ENCODE measurements at regions not wholly inside any gene's neighbourhood (a gene's known extent, or its start where the extent isn't known, plus 50 kb on each side); places are given as distances from the start of the nearest gene placed in this dataset.

DNA sequence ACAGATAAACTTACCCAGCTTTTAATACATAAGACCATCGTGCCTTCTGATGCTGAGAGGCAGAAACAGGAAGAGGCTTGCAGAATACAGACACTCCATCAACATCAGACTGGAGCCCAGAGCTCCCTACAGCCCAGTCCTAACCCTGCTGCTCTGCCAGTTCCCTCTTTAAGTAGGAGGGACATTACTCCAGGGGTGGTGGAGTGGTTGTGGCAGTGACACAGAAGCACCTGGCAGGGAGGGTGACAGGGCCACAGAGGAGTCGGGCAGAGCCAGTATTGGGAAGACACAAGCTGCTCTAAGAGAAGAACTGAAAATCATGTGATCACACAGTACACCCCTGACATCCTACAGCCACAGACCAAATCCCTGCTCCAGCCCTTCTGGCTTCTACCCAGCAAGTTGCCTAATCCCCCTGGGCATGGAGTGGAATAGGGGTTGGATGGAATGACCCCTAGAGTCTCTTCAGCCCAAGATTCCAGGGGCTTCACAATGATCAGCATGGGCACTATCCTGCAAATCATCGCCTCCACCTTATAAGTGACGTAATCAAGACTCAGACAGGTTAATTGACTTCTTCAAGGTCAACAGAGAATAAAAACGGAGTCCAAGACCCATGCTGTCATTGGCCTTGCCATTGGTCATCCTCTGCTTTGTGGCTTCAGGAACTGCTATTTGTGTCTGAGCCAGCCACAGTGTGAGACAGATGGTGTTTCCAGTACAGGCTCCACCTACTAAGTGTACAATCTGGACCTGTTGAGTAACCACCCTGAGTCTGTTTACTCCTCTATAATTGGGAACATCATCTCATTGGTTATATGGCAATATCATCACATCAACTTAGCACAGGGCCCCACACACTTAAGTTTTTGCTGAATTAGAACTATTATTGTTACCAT is 61.1 kb upstream of the ZMIZ1 start:
- DNase-seq, result no peak

DNA sequence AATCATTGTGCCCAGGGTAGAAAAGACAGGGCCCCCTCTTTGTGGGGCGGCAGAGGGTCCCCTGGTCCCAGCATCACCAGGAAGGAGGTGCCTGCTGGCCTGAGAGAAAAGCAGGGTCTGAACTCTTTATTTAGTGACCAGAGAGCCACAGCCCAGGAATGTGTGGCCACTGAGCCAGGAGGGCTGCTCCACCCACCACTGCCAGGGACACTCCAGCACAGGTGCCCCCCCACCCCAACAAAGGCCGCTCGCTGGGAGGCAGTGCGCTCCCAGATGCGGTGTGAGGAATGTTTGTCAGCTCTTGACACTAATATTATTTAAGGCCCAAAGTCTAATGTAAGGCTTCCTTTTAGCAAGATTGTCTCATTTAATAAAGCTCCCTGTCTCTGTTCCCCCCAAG is 59.6 kb upstream of the ZMIZ1 start:
- no peak for DNase-seq

DNA sequence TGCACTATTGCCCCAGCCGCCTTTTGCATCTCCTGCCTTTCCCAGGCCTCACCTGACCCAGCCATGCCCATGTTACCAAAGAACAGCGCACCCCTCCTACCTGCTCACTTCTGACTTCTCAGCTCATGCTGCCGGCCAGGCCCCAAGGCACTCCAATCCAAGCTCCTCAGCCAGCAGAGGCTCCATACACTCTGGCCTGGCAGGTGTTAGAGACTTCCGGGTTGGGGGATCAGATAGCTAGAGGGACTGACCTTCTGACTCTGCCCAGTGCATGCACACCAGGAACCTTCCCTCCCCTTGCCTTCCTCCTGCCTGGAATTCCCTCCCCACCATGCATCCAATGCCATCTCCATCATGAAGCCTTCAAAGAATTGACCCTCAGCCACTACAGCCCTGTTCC is 56.2 kb upstream of the ZMIZ1 start:
- DNase-seq, result no peak

DNA sequence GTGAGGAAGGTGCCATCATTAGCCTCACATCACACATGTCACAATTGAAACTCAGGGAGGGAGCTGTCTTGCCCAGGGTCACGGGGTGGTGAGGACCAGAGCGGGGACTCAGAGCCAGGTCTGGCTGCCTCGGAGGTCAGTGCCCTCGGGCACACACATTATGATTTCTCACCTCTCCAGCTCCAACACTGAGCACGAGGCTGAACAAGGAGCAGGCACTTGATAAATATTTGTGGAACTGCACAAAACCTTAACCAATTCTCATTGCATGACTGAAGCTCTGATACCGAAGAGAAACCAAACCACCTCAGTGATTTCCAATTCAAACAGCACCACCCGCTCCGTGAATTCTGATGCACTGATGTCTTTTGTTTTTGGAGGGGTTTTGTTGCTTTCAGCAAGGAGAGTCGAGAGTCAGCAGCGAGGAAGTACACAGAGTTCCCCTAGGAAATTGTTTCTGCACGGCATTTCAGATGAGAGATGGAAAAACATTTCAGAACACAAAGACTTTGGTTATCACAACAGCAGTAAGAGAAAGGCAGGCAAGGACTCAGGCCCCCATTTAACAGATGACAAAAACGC is 55.3 kb upstream of the ZMIZ1 start:
- no peak for DNase-seq

DNA sequence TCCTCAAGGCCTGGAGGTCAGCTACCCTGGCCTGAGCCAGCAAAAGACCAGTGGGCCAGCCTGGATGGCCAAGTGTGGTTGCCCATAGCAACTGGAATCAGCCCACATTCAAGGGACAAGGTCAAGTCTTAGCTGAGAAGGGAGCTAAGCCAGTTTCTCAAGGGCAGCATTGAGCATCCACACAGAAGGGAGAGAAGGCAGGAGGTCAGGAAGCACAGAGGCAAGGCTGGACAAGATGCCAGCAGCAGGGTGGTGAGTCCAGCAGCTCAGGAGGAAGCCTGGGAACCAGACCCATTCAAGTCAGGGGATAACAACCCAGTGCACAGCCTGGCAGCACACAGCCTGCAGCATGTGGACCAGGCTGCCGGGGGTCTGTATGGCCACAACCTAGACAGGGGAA is 54.0 kb upstream of the ZMIZ1 start:
- DNase-seq, result no peak

DNA sequence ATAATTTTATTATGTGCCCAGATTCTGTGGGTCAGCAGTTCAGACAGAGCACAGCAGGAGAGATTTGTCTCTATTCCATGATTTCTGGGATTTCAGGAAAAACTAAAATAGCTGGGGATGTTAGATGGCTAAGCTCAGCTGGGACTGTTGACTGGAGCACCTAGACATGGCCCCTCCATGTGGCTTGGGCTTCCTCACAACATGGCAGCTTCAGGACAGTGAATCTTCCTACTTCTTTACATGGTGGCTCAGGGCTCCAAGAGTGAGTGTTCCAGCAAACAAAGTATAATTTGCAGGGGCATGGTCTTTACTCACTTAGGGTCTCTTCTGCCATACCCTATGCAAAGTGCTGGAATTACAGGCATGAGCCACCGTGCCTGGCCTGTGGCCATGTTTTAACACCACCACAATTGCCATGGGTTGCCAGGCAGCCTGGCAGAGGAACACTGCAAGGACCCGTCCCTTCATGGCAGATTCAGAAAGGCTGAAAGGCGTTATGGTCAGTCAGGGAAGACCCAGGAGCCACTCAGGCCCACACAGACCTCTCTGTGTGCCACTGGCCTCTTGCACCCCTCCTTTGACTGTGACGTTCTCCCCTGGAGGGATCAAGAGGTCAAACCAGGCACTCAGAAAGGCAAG is 50.8 kb upstream of the ZMIZ1 start:
- peak; percentile 50 for DNase-seq

DNA sequence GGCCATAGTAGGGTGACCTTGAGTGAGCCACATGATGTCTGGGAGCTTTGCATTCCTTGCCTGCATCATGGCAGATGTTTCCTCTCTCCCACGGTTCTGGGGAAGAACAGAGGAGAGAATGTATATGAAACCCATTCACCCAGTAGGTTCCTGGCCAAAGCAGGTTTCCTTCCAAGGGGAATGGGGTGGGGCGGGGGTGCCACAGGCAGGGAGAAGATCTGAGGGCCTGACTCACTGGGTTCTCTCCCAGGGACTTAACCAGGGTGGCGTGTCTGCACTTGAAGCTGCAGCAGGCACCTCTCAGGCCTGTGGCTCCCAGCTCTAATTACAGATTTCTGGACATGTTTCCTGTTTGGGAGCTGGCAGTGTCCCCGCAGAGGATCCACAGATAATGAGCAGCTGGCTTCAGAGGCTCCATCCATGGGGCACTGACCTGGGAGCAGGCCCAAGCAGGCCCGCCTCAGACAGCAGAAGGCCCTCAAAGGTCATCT is 50.2 kb upstream of the ZMIZ1 start:
- DNase-seq, result peak; percentile 30
